ENCODE measurements at regions not wholly inside any gene's neighbourhood (a gene's known extent, or its start where the extent isn't known, plus 50 kb on each side); places are given as distances from the start of the nearest gene placed in this dataset.
"Not testable (repeated sequence)": the region's sequence is repeated elsewhere in the genome, so short reads cannot be mapped to it uniquely, and the experiment has no call there.

- Mint-ChIP-seq H3K9me3 (no peaks in the 10 kb centered on the region), H3K27me3 (ENCODE audit: low read depth in 3 of 3) (peaks cover 0 to 3% (median 2%) of the 10 kb centered on the region in 3 donors), H3K27ac (no peak overlapping the region), H3K36me3 (no peaks in the 10 kb centered on the region), H3K4me1 (no peaks in the 10 kb centered on the region), H3K4me3 (no peak overlapping the region)
- DNase-seq = no peak
Observed at GRCh38 chr11:100576718-100577021, 110.4 kb upstream of the ARHGAP42 start.

GRCh38 chr11:100578831-100579311 is 108.2 kb upstream of the ARHGAP42 start:
- H3K9me3 Mint-ChIP-seq = no peaks in the 10 kb centered on the region
- H3K27me3 Mint-ChIP-seq (ENCODE audit: low read depth in 3 of 3) = peaks cover 0 to 2% (median 0%) of the 10 kb centered on the region in 3 donors
- H3K4me3 Mint-ChIP-seq = no peak overlapping the region
- no peak for DNase-seq
- H3K27ac Mint-ChIP-seq = no peak overlapping the region
- H3K4me1 Mint-ChIP-seq = no peaks in the 10 kb centered on the region
- H3K36me3 Mint-ChIP-seq = no peaks in the 10 kb centered on the region

GRCh38 chr11:100581318-100581717 is 105.8 kb upstream of the ARHGAP42 start:
- no peaks in the 10 kb centered on the region for H3K4me1 Mint-ChIP-seq
- H3K36me3 Mint-ChIP-seq = no peaks in the 10 kb centered on the region
- DNase-seq = no peak
- H3K4me3 Mint-ChIP-seq = no peak overlapping the region
- H3K27ac Mint-ChIP-seq = no peak overlapping the region
- peaks cover 0 to 2% (median 1%) of the 10 kb centered on the region in 3 donors for H3K27me3 Mint-ChIP-seq (ENCODE audit: low read depth in 3 of 3)
- H3K9me3 Mint-ChIP-seq = no peaks in the 10 kb centered on the region

- H3K27me3 Mint-ChIP-seq (ENCODE audit: low read depth in 3 of 3) = peaks cover 0 to 2% (median 1%) of the 10 kb centered on the region in 3 donors
- H3K27ac Mint-ChIP-seq = no peak overlapping the region
- H3K9me3 Mint-ChIP-seq = peaks cover 0 to 3% (median 0%) of the 10 kb centered on the region in 6 donors
- no peaks in the 10 kb centered on the region for H3K36me3 Mint-ChIP-seq
- DNase-seq = no peak
- H3K4me3 Mint-ChIP-seq = no peak overlapping the region
- no peaks in the 10 kb centered on the region for H3K4me1 Mint-ChIP-seq
Observed at GRCh38 chr11:100584201-100584985, 102.7 kb upstream of the ARHGAP42 start.

- H3K4me3 Mint-ChIP-seq = no peak overlapping the region
- peaks cover 0 to 6% (median 1%) of the 10 kb centered on the region in 3 donors for H3K27me3 Mint-ChIP-seq (ENCODE audit: low read depth in 3 of 3)
- no peak for DNase-seq
- no peaks in the 10 kb centered on the region for H3K4me1 Mint-ChIP-seq
- H3K9me3 Mint-ChIP-seq = peaks cover 0 to 3% (median 0%) of the 10 kb centered on the region in 6 donors
- no peak overlapping the region for H3K27ac Mint-ChIP-seq
- H3K36me3 Mint-ChIP-seq = no peaks in the 10 kb centered on the region
Observed at GRCh38 chr11:100585728-100586127, 101.4 kb upstream of the ARHGAP42 start.

- H3K36me3 Mint-ChIP-seq = no peaks in the 10 kb centered on the region
- peaks cover 0 to 6% (median 1%) of the 10 kb centered on the region in 3 donors for H3K27me3 Mint-ChIP-seq (ENCODE audit: low read depth in 3 of 3)
- peaks cover 0 to 3% (median 0%) of the 10 kb centered on the region in 6 donors for H3K9me3 Mint-ChIP-seq
- H3K4me1 Mint-ChIP-seq = no peaks in the 10 kb centered on the region
- no peak overlapping the region for H3K27ac Mint-ChIP-seq
- no peak overlapping the region for H3K4me3 Mint-ChIP-seq
- no peak for DNase-seq
Observed at GRCh38 chr11:100586361-100587101, 100.6 kb upstream of the ARHGAP42 start.

GRCh38 chr11:100592619-100593260 is 94.3 kb upstream of the ARHGAP42 start:
- Mint-ChIP-seq H3K9me3 (peaks cover 0 to 2% (median 0%) of the 10 kb centered on the region in 6 donors), H3K27ac (no peak overlapping the region), H3K27me3 (ENCODE audit: low read depth in 3 of 3) (peaks cover 0 to 9% (median 5%) of the 10 kb centered on the region in 3 donors), H3K4me3 (no peak overlapping the region), H3K36me3 (no peaks in the 10 kb centered on the region), H3K4me1 (no peaks in the 10 kb centered on the region)
- no peak for DNase-seq

GRCh38 chr11:100593291-100593690 is 93.8 kb upstream of the ARHGAP42 start:
- H3K36me3 Mint-ChIP-seq = no peaks in the 10 kb centered on the region
- no peak overlapping the region for H3K27ac Mint-ChIP-seq
- H3K9me3 Mint-ChIP-seq = no peaks in the 10 kb centered on the region
- no peak overlapping the region for H3K4me3 Mint-ChIP-seq
- no peak for DNase-seq
- peaks cover 0 to 9% (median 5%) of the 10 kb centered on the region in 3 donors for H3K27me3 Mint-ChIP-seq (ENCODE audit: low read depth in 3 of 3)
- no peaks in the 10 kb centered on the region for H3K4me1 Mint-ChIP-seq

GRCh38 chr11:100594320-100594719 is 92.8 kb upstream of the ARHGAP42 start:
- no peak overlapping the region for H3K4me3 Mint-ChIP-seq
- H3K27me3 Mint-ChIP-seq (ENCODE audit: low read depth in 3 of 3) = peaks cover 0 to 7% (median 5%) of the 10 kb centered on the region in 3 donors
- no peaks in the 10 kb centered on the region for H3K36me3 Mint-ChIP-seq
- no peaks in the 10 kb centered on the region for H3K4me1 Mint-ChIP-seq
- DNase-seq = no peak
- no peak overlapping the region for H3K27ac Mint-ChIP-seq
- H3K9me3 Mint-ChIP-seq = no peaks in the 10 kb centered on the region

GRCh38 chr11:100600941-100601340 is 86.1 kb upstream of the ARHGAP42 start:
- no peak for DNase-seq
- H3K4me1 Mint-ChIP-seq = no peaks in the 10 kb centered on the region
- H3K27ac Mint-ChIP-seq = no peak overlapping the region
- H3K36me3 Mint-ChIP-seq = no peaks in the 10 kb centered on the region
- peaks cover 0 to 7% (median 0%) of the 10 kb centered on the region in 6 donors for H3K9me3 Mint-ChIP-seq
- H3K27me3 Mint-ChIP-seq (ENCODE audit: low read depth in 3 of 3) = peaks cover 2 to 4% (median 3%) of the 10 kb centered on the region in 3 donors
- no peak overlapping the region for H3K4me3 Mint-ChIP-seq

- DNase-seq = no peak
- no peaks in the 10 kb centered on the region for H3K36me3 Mint-ChIP-seq
- no peak overlapping the region for H3K27ac Mint-ChIP-seq
- peaks cover 0 to 7% (median 0%) of the 10 kb centered on the region in 6 donors for H3K9me3 Mint-ChIP-seq
- H3K27me3 Mint-ChIP-seq (ENCODE audit: low read depth in 3 of 3) = peaks cover 2 to 8% (median 4%) of the 10 kb centered on the region in 3 donors
- H3K4me3 Mint-ChIP-seq = no peak overlapping the region
- H3K4me1 Mint-ChIP-seq = no peaks in the 10 kb centered on the region
Observed at GRCh38 chr11:100602716-100603115, 84.4 kb upstream of the ARHGAP42 start.

GRCh38 chr11:100607761-100608160 is 79.3 kb upstream of the ARHGAP42 start:
- H3K9me3 Mint-ChIP-seq = peaks cover 0 to 10% (median 2%) of the 10 kb centered on the region in 6 donors
- not testable (repeated sequence) for H3K36me3 Mint-ChIP-seq; H3K4me1 Mint-ChIP-seq; DNase-seq; H3K27ac Mint-ChIP-seq; H3K27me3 Mint-ChIP-seq (ENCODE audit: low read depth in 3 of 3); H3K4me3 Mint-ChIP-seq

GRCh38 chr11:100612766-100613165 is 74.3 kb upstream of the ARHGAP42 start:
- Mint-ChIP-seq H3K4me3 (no peak overlapping the region), H3K4me1 (no peaks in the 10 kb centered on the region), H3K36me3 (no peaks in the 10 kb centered on the region), H3K27me3 (ENCODE audit: low read depth in 3 of 3) (peaks cover 0 to 5% (median 3%) of the 10 kb centered on the region in 3 donors), H3K9me3 (peaks cover 0 to 4% (median 2%) of the 10 kb centered on the region in 6 donors), H3K27ac (no peak overlapping the region)
- DNase-seq = no peak

GRCh38 chr11:100618914-100619313 is 68.2 kb upstream of the ARHGAP42 start:
- no peak for DNase-seq
- Mint-ChIP-seq H3K4me3 (no peak overlapping the region), H3K27ac (no peak overlapping the region), H3K27me3 (ENCODE audit: low read depth in 3 of 3) (peaks cover 0 to 4% (median 2%) of the 10 kb centered on the region in 3 donors), H3K36me3 (peaks cover 0 to 12% (median 4%) of the 10 kb centered on the region in 3 donors), H3K4me1 (no peaks in the 10 kb centered on the region), H3K9me3 (peaks cover 9 to 19% (median 15%) of the 10 kb centered on the region in 6 donors)
